NT2/D1 (cell line): ENCODE measurements at regions not wholly inside any gene's neighbourhood (a gene's known extent, or its start where the extent isn't known, plus 50 kb on each side); places are given as distances from the start of the nearest gene placed in this dataset.

Source experiments
- SUZ12 ChIP-seq: IDR thresholded peaks from 2 replicates; pipeline ENCODE4 v1.6.1; 2011; ENCODE audit not compliant: insufficient read length, insufficient read depth; ENCODE audit errors: extremely low read depth
- YY1 ChIP-seq: IDR thresholded peaks from 2 replicates; pipeline ENCODE4 v1.6.1; 2011; ENCODE audit not compliant: insufficient read length, insufficient read depth
- ZNF274 ChIP-seq: IDR thresholded peaks from 2 replicates; pipeline ENCODE4 v1.6.1; 2011; ENCODE audit warnings: mild to moderate bottlenecking, low read depth, low read length

- TF ChIP-seq ZNF274: no peak
- TF ChIP-seq SUZ12: no peak
- no peak for TF ChIP-seq YY1
Measured at GRCh38 chr5:124303366-124303765, 443.1 kb downstream of the ZNF608 start.
